HG03066 (cell line): ENCODE measurements at regions not wholly inside any gene's neighbourhood (a gene's known extent, or its start where the extent isn't known, plus 50 kb on each side); places are given as distances from the start of the nearest gene placed in this dataset.

Experiments used
- ATAC-seq: cut with Tn5 transposase; IDR thresholded peaks from one replicate; pipeline ENCODE4 v1.9.1; 2021; ENCODE audit warnings: low read depth; ENCODE audit not compliant: unreplicated experiment

GRCh38 chr3:13176445-13176844, 103.2 kb upstream of the IQSEC1 start:
- ATAC-seq: no peak

GRCh38 chr3:13174803-13175135, 101.5 kb upstream of the IQSEC1 start:
- no peak for ATAC-seq

- no peak for ATAC-seq
These were observed 101.0 kb upstream of the IQSEC1 start for GRCh38 chr3:13174011-13174802.

- ATAC-seq: no peak
These were observed 100.0 kb upstream of the IQSEC1 start for GRCh38 chr3:13173186-13173585.

GRCh38 chr3:13172644-13173013, 99.4 kb upstream of the IQSEC1 start:
- ATAC-seq: no peak

GRCh38 chr3:13171704-13172643, 98.7 kb upstream of the IQSEC1 start:
- no peak for ATAC-seq

- ATAC-seq: no peak
These were observed 97.1 kb upstream of the IQSEC1 start for GRCh38 chr3:13170317-13170716.

- ATAC-seq: no peak
These were observed 95.2 kb upstream of the IQSEC1 start for GRCh38 chr3:13168391-13168790.

- no peak for ATAC-seq
These were observed 94.6 kb upstream of the IQSEC1 start for GRCh38 chr3:13167829-13168228.

GRCh38 chr3:13167064-13167743, 94.0 kb upstream of the IQSEC1 start:
- no peak for ATAC-seq

- no peak for ATAC-seq
These were observed 93.2 kb upstream of the IQSEC1 start for GRCh38 chr3:13166243-13167063.

- no peak for ATAC-seq
These were observed 92.3 kb upstream of the IQSEC1 start for GRCh38 chr3:13165576-13165975.

- no peak for ATAC-seq
These were observed 91.8 kb upstream of the IQSEC1 start for GRCh38 chr3:13164893-13165492.

GRCh38 chr3:13163848-13164382, 90.7 kb upstream of the IQSEC1 start:
- no peak for ATAC-seq

GRCh38 chr3:13162549-13163320, 89.5 kb upstream of the IQSEC1 start:
- ATAC-seq: no peak

- no peak for ATAC-seq
These were observed 88.7 kb upstream of the IQSEC1 start for GRCh38 chr3:13161771-13162535.

GRCh38 chr3:13161021-13161759, 88.0 kb upstream of the IQSEC1 start:
- ATAC-seq: no peak

- ATAC-seq: no peak
These were observed 87.4 kb upstream of the IQSEC1 start for GRCh38 chr3:13160619-13161018.
